Jurkat, Clone E6-1 (cell line): ENCODE measurements at regions not wholly inside any gene's neighbourhood (a gene's known extent, or its start where the extent isn't known, plus 50 kb on each side); places are given as distances from the start of the nearest gene placed in this dataset.

ENCODE experiments used
- DNase-seq: peaks from one replicate; pipeline ENCODE4 v3.0.0-alpha.2; 2011; ENCODE audit warnings: low read depth, low spot score
- H3K4me3 ChIP-seq: 2 replicates; pipeline ENCODE4 v1.5.1; 2011; ENCODE audit warnings: mild to moderate bottlenecking, low read length, control low read depth, moderate library complexity

DNA sequence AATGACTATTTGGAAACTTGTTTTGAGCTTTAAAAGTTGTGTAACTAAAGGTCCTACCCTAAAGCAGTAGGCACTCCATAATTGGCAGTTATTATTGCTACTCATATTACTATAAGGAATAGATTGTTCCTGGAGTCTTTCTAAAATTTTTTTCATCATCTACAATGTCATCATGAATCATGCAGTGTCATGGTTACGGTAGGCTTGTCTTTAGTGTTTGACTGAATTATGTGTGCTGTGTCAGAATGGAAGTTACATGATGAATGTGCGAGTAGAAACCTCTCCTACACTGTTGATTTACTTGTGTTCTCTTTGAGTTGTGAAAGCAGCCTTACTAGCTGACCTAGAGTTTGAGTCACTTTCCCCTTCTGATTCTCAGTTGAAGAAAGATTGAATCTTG lies 1099.9 kb downstream of the RAPGEF2 start:
- H3K4me3 ChIP-seq: no peak overlapping the region
- no peak for DNase-seq

DNA sequence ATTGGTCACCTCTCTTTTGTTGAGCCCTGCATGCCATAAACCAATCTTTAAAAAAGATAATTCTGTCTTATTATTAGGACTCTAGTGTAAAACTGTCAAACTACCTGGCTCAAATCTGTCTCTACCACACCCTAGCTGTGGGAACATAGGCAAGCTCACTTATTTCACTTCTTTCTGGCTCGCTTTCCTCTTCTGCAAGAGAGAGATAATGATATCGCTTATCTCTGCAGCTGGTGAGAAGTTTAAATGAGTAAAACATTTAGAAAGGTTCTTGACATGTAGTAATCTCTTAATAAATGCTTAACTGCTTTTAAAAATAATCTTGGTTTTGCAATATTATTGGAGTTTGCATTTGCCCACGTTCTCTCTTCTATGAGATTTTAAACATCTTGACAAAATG lies 1109.2 kb downstream of the RAPGEF2 start:
- no peak for DNase-seq
- no peak overlapping the region for H3K4me3 ChIP-seq

DNA sequence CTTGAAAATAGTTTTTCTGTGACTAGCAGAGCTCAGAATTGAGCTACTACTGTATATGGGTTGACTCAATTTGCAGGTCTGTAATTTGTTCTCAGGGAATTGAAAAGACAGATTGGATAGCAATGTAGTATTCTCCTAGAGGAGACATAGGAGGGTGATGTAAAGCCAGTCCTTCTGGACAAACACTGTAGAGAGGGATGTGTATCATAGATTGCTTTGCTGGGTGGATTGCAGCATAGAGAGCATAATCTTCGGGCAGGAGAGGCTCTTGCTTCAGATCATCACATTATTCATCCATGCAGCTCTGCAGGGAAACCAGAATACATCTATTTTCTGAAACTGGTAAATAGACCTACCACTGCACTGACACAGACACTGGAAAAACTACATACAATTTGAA lies 1110.5 kb downstream of the RAPGEF2 start:
- no peak for DNase-seq
- H3K4me3 ChIP-seq: no peak overlapping the region

DNA sequence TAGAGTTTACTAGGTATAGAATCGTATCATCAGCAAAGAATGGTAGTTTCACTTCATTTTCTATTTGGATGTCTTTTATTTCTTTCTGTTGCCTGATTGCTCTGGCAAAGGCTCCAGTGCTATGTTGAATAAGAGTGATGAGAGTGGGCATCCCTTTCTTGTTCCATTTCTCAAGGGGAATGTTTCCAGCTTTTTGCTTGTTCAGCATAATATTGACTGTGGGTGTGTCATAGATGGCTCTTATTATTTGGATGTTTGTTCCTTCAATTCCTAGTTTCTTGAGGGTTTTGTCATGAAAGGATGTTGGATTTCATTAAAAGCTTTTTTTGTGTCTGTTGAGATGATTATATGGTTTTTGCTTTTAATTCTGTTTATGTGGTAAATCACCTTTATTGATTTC lies 1114.5 kb downstream of the RAPGEF2 start:
- DNase-seq: no peak
- H3K4me3 ChIP-seq: no peak overlapping the region

DNA sequence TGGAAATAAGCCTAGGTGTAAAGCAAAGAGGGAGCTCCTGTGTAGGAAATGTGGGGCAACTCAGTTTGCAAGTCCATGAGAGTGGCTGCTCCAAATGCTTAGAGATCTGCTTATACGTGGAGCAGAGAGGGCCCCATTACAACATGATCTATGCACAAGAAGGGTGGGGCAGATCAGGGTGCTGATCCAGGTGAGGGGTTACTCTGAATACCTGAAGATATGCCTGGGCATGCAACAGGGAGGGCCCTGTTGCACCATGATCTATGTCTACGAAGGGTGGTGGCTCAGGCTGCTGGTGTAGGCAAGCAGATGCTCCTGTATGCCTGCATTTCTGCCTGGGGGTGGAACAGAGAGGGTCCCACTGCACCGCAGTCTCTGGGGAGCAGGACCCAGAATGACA lies 1121.2 kb downstream of the RAPGEF2 start:
- no peak overlapping the region for H3K4me3 ChIP-seq
- DNase-seq: no peak

DNA sequence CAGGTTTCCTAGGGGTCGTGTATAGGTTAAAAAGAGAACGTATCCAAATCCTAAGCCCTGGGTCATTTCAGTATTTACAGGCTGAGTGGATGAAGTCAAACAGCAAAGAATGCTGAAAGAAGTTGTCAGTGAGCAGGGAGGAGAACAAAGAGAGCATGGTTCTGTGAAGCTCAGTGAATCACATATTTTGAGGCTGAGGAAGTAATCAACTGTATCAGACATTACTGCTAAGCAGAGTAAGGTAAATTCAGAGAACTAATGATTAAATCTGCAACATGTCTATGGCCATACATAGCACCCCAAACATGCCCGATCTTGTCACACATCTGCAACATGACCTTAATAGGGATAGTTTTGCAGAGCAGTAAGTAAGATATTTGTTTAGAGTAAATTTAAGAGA lies 1130.3 kb downstream of the RAPGEF2 start:
- H3K4me3 ChIP-seq: no peak overlapping the region
- no peak for DNase-seq

DNA sequence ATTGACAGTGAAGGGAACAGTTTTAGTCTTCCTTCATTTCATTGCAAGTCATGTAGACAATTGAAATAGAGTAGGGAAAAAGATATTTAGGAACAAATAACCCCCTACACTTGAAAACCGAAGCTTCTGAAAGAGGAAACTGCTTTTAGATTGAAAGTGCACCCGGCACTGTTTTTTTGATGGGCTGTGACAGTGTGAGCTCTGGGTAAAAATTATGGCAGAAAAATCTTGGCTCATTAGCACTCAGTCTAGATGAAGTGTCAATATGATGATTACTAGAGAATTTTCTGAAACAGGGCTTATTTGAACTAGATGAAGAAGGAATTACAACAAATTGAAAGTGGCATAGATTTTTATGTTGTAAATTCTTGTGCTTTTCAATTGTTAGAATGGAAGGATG lies 1132.4 kb downstream of the RAPGEF2 start:
- no peak for DNase-seq
- H3K4me3 ChIP-seq: no peak overlapping the region

DNA sequence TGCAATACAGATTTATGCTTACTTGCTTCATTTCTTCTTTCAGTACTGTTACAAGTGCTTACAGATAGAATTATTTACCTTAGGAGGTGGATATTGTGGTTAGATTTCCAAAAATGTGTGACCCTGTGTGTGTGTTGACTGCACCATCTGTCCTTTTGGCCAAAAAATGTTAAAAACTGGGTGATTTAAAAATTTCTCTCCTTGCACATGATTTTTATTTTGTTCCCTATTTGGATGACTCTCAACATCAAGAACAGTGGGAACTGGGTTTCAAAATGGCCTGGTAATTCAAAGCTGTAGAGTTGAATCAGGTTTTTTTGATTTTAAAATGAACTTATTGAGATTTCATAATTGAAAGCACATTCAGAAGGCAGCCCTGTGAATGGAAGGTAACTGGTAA lies 1132.9 kb downstream of the RAPGEF2 start:
- no peak for DNase-seq
- no peak overlapping the region for H3K4me3 ChIP-seq

DNA sequence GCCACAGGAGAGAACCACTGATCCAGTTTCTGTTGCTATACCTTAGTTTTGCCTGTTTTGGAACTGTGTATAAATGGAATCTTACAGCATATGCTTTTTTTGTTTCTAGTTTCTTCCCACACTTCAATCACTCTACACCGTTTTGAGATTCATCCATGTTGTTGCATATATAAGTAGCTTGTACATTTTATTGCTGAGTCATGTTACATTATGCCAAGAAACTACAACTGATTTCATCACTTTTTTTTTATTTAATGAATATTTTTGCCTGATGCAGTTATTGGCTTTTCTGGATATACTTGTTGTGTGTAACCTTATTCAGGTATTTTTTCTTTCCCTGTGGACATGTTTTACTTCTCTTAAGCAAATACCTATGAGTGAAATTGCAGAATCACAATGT lies 1135.9 kb downstream of the RAPGEF2 start:
- no peak for DNase-seq
- H3K4me3 ChIP-seq: no peak overlapping the region

DNA sequence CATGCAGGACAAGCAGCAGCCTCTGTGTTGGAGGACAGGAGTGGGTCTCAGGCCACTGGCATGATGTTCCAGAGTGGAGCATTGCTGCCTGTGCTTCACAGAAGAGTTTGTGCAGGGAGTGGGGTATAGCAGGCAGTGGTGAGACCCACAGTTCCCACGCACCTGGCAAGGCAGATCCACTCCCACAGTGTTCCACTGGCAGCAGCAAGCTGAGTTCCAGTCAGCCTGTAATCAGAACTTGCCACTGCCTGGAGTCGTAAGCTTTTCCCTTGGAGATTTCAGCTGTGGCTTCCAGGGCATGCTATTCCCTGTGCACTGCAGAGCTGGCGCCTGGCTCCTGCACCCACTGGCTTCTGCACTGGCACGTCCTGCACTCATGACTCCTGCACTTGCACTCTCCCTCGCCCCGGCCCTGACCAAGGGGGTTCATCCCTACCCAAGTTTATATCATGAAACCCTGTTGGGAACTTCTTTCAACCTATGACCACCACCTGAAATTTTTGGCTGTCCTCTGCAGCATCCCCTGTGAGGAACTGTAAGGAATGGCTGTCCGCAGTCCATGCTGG lies 1144.3 kb downstream of the RAPGEF2 start:
- H3K4me3 ChIP-seq: no peak overlapping the region
- DNase-seq: no peak

DNA sequence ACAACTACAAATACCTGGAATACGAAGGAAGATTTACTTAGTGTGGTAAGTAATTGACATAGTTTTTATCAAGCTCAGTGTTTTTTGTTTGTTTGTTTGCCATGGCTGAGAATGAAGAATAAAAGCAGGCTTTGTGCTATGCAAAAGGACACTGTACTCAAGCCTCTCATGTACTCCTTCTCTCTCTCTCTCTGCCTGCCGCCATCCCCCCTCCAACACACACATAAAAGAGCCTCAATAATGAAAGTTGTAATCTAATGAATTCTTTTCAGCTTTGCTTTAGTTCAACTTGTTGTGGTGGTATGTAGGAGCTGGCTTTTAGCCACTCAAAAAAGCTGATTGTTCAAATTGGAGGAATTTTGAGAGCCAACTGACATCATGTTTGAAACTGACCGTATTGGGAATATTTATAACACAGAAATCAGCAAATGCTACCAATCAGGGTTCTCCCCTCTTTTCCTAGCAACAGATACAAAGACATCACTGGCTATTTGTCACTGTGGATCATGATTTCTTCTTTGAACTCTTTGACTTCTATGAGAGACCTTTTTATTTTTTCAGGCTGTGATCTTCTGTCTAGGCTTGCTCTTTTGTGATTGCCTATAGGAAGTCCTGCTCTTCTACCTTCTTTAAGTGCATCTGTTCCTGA lies 1148.8 kb downstream of the RAPGEF2 start:
- no peak for DNase-seq
- no peak overlapping the region for H3K4me3 ChIP-seq

DNA sequence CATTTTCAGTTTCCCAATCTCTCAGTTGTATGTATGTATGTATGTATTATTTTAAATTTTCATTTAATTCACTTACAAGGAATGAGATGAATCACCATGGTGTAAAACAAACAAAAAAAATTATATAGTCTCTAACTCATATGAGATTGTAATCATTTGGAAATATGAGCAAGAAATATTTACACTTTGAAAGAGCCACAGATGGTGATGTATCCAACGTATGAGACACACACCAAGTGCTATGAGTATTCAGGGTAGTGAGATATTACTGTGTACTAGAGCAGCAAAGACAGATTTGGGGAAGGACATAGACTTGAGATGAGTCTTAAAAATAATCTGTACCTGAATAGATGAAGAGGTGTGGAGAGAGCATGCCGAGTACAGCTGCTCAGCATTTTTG lies 1154.4 kb downstream of the RAPGEF2 start:
- H3K4me3 ChIP-seq: no peak overlapping the region
- no peak for DNase-seq

DNA sequence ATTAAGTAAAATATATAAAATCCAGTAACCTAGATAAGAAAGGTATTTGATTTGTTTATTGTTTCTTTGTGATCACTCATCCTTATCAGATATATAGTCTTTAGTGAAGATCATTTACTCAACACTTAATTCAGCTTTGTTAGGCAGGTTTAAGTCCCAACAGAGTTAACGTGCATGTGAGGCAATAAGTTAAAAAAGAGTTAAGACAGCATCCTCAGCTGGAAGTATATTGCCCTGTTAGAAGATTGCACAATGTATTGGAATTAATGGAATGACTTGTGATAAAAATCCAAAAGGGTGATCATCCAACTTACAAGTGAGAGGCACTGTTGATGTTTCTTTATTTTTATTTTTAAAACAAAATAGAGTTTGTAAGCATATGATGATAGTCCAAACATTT lies 1162.1 kb downstream of the RAPGEF2 start:
- DNase-seq: no peak

DNA sequence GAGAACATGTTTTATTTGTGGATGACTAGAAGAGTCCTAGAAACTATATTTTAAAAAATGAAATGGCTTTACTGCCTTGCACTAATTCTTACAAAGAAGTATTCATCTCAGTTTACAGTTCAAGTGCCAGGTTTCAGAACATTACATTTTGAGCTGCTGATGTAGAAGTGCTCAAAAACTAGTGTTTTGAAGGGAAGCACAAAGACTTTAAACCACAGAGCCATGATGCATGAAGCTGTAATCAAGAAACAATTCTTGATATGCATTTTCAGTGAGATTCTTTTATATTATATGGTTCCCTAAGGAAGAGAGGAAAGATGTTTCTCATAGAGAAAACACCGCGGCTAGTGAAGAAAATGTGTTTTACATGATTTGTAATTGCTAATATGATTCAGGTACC lies 1163.0 kb downstream of the RAPGEF2 start:
- H3K4me3 ChIP-seq: no peak overlapping the region
- no peak for DNase-seq

More for the DNA sequence above, 1162.1 kb downstream of the RAPGEF2 start:
- H3K4me3 ChIP-seq: no peak overlapping the region

DNA sequence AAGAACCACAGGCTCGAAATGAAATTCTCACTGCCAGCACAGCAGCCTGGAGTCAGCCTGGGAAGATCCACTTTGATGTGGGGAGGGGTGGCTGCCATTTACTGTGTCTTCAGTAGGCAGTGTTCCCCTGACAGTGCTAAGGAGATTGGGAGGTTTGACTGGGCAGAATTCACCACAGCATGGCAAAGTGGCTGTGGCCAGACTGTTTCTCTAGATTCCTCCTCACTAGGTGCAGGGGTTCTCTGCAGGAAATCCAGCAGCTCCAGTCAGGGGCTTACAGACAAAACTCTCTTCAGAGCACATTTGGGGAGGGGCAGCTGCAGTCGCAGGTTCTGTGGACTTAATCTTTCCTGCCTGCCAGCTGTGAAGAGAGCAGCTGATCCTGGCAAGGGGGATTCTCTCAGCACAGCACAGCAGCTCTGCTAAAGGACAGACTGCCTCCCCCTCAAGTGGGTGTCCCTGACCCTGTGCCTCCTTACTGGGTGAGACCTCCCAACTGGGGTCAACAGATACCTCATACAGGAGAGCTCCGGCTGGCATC lies 1174.0 kb downstream of the RAPGEF2 start:
- no peak for DNase-seq
- no peak overlapping the region for H3K4me3 ChIP-seq

DNA sequence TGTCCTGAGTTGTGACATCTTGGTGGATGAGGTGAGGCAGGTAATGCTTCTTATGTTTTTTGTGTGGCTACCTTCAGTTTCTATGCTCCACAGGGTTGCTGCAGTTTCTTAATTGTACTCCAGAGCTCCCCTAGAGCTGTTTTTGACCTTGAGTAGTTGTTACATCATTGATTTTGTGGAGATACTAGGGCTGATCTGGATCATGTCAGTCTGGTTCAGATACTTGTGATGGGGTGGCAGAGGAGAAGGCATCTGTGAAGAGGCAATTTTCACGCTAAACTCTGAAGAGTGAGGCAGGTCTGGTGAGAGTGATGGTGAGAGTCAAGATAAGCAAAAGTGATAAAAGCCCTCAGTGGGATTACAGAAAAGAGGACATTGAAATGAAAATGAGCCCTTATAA lies 1180.2 kb downstream of the RAPGEF2 start:
- no peak overlapping the region for H3K4me3 ChIP-seq
- no peak for DNase-seq

DNA sequence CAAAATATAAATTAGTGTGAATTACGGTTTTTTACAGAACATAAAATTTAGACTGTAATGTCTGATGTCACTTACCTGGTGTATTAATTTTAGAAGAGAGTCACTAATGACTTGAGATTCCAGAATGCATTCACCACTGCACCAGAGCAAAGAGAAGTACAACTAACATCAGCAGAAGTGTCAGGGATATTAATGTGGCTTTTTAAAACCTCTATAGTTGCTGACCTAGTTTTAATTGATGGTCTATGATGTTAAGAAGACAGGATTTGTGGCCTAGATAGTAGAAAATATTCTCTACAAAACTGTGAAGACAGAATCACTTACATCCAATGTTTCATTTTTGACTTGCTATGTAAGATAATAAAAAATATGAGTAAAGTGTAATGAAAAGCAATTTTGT lies 1181.6 kb downstream of the RAPGEF2 start:
- no peak overlapping the region for H3K4me3 ChIP-seq
- DNase-seq: no peak

DNA sequence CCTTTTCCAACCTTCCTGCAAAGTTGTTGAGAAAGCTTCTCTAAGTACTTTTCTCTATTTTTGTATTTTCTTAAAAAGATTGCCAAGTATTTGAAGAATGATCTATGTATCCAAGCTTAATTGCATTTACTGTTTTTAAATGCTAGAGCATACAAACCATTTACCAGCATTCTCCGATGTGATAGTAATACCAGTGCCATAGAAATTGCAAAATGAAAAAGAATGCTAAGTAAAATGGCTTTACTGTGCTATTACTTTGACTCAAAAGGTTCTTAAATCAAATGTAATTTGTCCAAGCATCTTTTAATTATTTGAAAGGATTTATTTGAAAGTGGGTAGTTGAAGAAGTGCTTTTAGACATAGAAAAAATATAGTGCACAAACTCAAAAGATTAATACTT lies 1183.2 kb downstream of the RAPGEF2 start:
- H3K4me3 ChIP-seq: no peak overlapping the region
- DNase-seq: no peak

DNA sequence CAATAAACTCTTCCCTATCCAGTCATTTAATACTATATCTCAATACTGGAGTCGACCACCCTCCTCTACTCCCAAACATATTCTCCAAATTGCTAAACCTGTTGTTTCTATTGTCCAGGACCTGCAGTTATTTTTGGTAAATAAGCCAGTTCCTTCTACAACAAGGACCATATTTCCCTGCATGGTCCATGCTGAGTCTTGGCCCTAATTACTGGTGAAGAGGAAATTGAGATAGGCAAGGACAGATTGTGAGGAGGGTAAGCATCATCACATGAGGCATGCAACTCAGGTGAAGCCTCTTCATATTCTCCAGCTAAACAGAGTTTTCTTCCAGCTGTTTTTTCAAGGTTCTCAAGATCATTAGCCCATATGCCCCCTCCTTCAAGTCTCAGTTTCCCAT lies 1193.6 kb downstream of the RAPGEF2 start:
- no peak for DNase-seq
- no peak overlapping the region for H3K4me3 ChIP-seq

DNA sequence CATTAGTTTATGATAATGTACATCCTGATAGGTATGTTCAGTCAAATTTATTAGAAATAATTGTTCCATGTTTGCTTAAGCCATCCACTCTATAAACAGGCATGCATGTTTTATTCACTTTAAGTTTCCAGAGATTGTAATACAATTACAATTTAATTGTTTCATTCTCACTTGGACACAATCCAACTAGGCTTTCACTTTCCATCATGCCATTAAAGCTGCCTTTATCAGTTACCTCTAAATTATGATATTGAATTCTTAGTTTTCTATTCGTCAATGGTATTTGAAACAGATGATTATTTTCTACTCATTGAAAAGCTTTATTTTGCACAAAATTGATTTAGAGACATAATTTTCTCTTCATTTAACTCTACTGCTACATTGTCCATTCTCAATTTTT lies 1196.3 kb downstream of the RAPGEF2 start:
- H3K4me3 ChIP-seq: no peak overlapping the region
- no peak for DNase-seq

DNA sequence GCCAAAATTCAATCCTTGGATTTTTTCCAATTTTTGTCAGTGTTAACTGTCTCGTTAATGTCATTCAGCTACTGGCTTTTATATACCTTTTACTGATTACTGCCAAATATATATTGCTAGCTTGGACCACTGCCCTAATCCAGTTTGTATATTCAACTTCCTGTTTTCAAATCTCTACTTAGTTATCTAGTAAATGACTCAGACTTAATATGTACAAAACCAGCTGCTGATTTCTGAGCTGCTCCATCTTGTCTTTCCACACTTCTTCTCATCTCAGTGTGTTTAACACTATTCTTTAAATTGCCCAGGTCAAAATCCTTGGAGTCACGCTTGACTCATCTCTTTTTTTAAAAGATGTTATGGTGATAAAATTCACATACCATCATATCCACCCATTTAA lies 1196.7 kb downstream of the RAPGEF2 start:
- no peak for DNase-seq
- H3K4me3 ChIP-seq: no peak overlapping the region
